Activated naive CD4-positive, alpha-beta T cell treated with anti-CD3 and anti-CD28 coated beads, Interleukin-2, amount 50 U/mL, for 16 hours (primary cell): ENCODE measurements at regions not wholly inside any gene's neighbourhood (a gene's known extent, or its start where the extent isn't known, plus 50 kb on each side); places are given as distances from the start of the nearest gene placed in this dataset.
"Not testable (repeated sequence)": the region's sequence is repeated elsewhere in the genome, so short reads cannot be mapped to it uniquely, and the experiment has no call there.

Experiments
- DNase-seq: peaks from one replicate; pipeline ENCODE4 v3.0.0-alpha.2; 2020

- DNase-seq: not testable (repeated sequence)
Observed at GRCh38 chr11:38116616-38117015, 1518.6 kb upstream of the RAG2 start.

- DNase-seq: not testable (repeated sequence)
Observed at GRCh38 chr11:38115381-38115780, 1517.3 kb upstream of the RAG2 start.

GRCh38 chr11:38100836-38101462 is 1502.9 kb upstream of the RAG2 start:
- no peak for DNase-seq

GRCh38 chr11:38095268-38095667 is 1497.2 kb upstream of the RAG2 start:
- no peak for DNase-seq

GRCh38 chr11:38089726-38090125 is 1491.7 kb upstream of the RAG2 start:
- no peak for DNase-seq

GRCh38 chr11:38060920-38061319 is 1462.9 kb upstream of the RAG2 start:
- DNase-seq: no peak

- DNase-seq: no peak
Observed at GRCh38 chr11:38060136-38060535, 1462.1 kb upstream of the RAG2 start.

- DNase-seq: no peak
Observed at GRCh38 chr11:38046571-38047135, 1448.6 kb upstream of the RAG2 start.

- no peak for DNase-seq
Observed at GRCh38 chr11:38043060-38043459, 1445.0 kb upstream of the RAG2 start.

- DNase-seq: no peak
Observed at GRCh38 chr11:38038777-38039176, 1440.7 kb upstream of the RAG2 start.

- DNase-seq: no peak
Observed at GRCh38 chr11:38019072-38019775, 1421.2 kb upstream of the RAG2 start.

GRCh38 chr11:38014405-38014804 is 1416.4 kb upstream of the RAG2 start:
- DNase-seq: no peak

GRCh38 chr11:38013157-38013556 is 1415.1 kb upstream of the RAG2 start:
- no peak for DNase-seq

- DNase-seq: no peak
Observed at GRCh38 chr11:38011496-38011895, 1413.5 kb upstream of the RAG2 start.

- no peak for DNase-seq
Observed at GRCh38 chr11:38009932-38010331, 1411.9 kb upstream of the RAG2 start.

GRCh38 chr11:38006466-38006865 is 1408.4 kb upstream of the RAG2 start:
- DNase-seq: no peak

- DNase-seq: no peak
Observed at GRCh38 chr11:38005597-38005996, 1407.6 kb upstream of the RAG2 start.

GRCh38 chr11:37999171-37999570 is 1401.1 kb upstream of the RAG2 start:
- no peak for DNase-seq

- no peak for DNase-seq
Observed at GRCh38 chr11:37995886-37996285, 1397.8 kb upstream of the RAG2 start.

- no peak for DNase-seq
Observed at GRCh38 chr11:37988031-37988430, 1390.0 kb upstream of the RAG2 start.

GRCh38 chr11:37984991-37985390 is 1387.0 kb upstream of the RAG2 start:
- DNase-seq: no peak

- no peak for DNase-seq
Observed at GRCh38 chr11:37978647-37979046, 1380.6 kb upstream of the RAG2 start.

GRCh38 chr11:37973941-37974340 is 1375.9 kb upstream of the RAG2 start:
- DNase-seq: no peak

- no peak for DNase-seq
Observed at GRCh38 chr11:37972691-37973090, 1374.7 kb upstream of the RAG2 start.

GRCh38 chr11:37969336-37969735 is 1371.3 kb upstream of the RAG2 start:
- DNase-seq: not testable (repeated sequence)
